Testis (tissue), 2 donors: ENCODE measurements at regions not wholly inside any gene's neighbourhood (a gene's known extent, or its start where the extent isn't known, plus 50 kb on each side); places are given as distances from the start of the nearest gene placed in this dataset.

Experiments
- DNase-seq: peaks from one replicate; pipeline ENCODE4 v3.0.0-alpha.2; 2019
- H3K27ac ChIP-seq, 2 donors: fragments of 200-600 bp; sonication (generic); one replicate each; pipeline ENCODE4 v1.5.1; 2019
- H3K27me3 ChIP-seq: fragments of 200-600 bp; sonication (generic); one replicate; pipeline ENCODE4 v1.5.1; 2019
- H3K36me3 ChIP-seq: fragments of 200-600 bp; sonication (generic); one replicate; pipeline ENCODE4 v1.5.1; 2017; ENCODE audit warnings: low read depth; ENCODE audit errors: missing control alignments
- H3K4me1 ChIP-seq: fragments of 200-600 bp; sonication (generic); one replicate; pipeline ENCODE4 v1.5.1; 2019
- H3K4me3 ChIP-seq, 2 donors: fragments of 200-600 bp; sonication (generic); one replicate each; pipeline ENCODE4 v1.5.1; 2017 to 2019
- H3K9me3 ChIP-seq: fragments of 200-600 bp; sonication (generic); one replicate; pipeline ENCODE4 v1.5.1; 2017
- POLR2A ChIP-seq: fragments of 450-650 bp; IDR thresholded peaks from one replicate; pipeline ENCODE4 v1.6.1; 2017; ENCODE audit warnings: antibody characterized with exemption, mild to moderate bottlenecking, moderate library complexity
- WGBS, 2 donors: methylation state at CpG; one replicate each; pipeline ENCODE4 v1.1.5; 2018; 5-methylcytosine and 5-hydroxymethylcytosine counted together
- intact Hi-C: fragments of 100-400 bp; cut with DNase I; formaldehyde crosslinking; loops from one replicate; pipeline ENCODE4 v1.15.1; 2023; ENCODE audit warnings: low total_unique reads
- TF ChIP-seq, protein P1 (sequence below), 3 experiments: fragments of 450-650 bp in 2 of 3; fragments of 200-600 bp in 1 of 3; sonication (generic) in 1 of 3; IDR thresholded peaks; one replicate each; pipeline ENCODE4 v1.5.1; 2016 to 2019; ENCODE audit warnings: antibody characterized with exemption in 3 of 3, mild to moderate bottlenecking in 2 of 3, moderate library complexity in 1 of 3

DNA sequence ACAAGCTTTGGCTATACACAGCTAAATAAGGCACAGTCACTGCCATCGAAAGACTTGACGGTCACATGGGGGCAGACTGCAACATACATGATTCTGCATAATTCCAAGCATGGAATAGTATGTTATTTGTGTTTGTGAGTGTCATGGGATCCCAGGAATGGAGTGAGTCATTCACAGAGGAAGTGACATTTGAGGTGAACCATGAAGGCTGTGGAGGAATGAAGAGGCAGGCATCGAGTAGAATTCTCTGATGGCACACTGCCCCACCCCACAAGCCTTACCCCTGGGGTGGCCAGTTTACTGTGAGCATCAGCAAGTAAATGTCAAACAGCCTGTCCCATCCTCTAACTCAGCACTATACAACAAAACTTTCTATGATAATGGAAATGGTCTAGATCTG, 619.7 kb downstream of the MID1IP1 start:
- WGBS, 2 donors, result 74 to 84% methylated on average over 3 of the region's 3 CpGs
- no peaks in the 10 kb centered on the region for H3K9me3 ChIP-seq

DNA sequence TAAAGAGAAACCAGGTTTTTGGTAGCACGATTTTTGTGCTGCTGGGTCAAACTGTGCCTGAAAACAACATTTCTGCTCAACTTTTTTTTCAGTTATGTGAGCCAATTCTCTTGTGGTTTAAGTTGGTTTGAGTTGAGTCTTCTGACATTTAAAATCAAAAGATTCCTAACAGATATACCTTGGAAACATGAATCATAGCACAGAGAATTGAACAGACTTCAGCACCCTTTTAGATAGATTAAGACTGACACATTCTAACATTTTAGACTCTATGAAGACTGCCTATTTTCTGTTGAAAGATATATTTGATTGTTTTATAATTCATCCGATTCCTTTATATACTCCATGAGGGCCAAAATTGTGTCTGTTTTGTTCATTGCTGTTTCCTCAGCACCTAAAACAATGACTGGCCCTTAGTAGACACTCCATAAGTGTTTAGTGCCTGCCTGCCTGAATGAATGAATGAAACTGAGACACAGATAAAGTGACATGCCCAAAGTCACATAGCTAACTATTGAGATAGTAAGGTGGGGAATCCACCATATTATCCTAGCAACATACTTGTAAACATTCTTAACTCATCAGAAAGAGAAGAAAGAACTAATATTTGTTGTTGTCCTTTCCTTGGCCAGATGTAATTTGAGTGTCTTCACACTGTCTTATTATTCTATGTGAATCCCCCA, 624.0 kb downstream of the MID1IP1 start:
- DNase-seq, result no peak
- Histone ChIP-seq H3K27ac (no peak overlapping the region), H3K27me3 (no peaks in the 10 kb centered on the region), H3K4me3 (no peak overlapping the region), H3K4me1 (no peaks in the 10 kb centered on the region), H3K36me3 (no peaks in the 10 kb centered on the region), H3K9me3 (no peaks in the 10 kb centered on the region)
- intact Hi-C loops, result no loop called here
- no peak for TF ChIP-seq POLR2A
- TF ChIP-seq, protein P1, sequence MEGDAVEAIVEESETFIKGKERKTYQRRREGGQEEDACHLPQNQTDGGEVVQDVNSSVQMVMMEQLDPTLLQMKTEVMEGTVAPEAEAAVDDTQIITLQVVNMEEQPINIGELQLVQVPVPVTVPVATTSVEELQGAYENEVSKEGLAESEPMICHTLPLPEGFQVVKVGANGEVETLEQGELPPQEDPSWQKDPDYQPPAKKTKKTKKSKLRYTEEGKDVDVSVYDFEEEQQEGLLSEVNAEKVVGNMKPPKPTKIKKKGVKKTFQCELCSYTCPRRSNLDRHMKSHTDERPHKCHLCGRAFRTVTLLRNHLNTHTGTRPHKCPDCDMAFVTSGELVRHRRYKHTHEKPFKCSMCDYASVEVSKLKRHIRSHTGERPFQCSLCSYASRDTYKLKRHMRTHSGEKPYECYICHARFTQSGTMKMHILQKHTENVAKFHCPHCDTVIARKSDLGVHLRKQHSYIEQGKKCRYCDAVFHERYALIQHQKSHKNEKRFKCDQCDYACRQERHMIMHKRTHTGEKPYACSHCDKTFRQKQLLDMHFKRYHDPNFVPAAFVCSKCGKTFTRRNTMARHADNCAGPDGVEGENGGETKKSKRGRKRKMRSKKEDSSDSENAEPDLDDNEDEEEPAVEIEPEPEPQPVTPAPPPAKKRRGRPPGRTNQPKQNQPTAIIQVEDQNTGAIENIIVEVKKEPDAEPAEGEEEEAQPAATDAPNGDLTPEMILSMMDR (IDR thresholded peaks at IDR 0.05), result no peak
- 73 to 91% methylated on average over 2 of the region's 2 CpGs for WGBS, 2 donors

More for the DNA sequence above, 619.7 kb downstream of the MID1IP1 start:
- DNase-seq, result no peak
- no peak overlapping the region for H3K27ac ChIP-seq
- intact Hi-C loops, result no loop called here
- no peaks in the 10 kb centered on the region for H3K36me3 ChIP-seq
- no peak overlapping the region for H3K4me3 ChIP-seq
- no peaks in the 10 kb centered on the region for H3K27me3 ChIP-seq
- peaks cover 7% of the 10 kb centered on the region for H3K4me1 ChIP-seq
- TF ChIP-seq, protein P1 (IDR thresholded peaks at IDR 0.05), result no peak
- TF ChIP-seq POLR2A, result no peak

DNA sequence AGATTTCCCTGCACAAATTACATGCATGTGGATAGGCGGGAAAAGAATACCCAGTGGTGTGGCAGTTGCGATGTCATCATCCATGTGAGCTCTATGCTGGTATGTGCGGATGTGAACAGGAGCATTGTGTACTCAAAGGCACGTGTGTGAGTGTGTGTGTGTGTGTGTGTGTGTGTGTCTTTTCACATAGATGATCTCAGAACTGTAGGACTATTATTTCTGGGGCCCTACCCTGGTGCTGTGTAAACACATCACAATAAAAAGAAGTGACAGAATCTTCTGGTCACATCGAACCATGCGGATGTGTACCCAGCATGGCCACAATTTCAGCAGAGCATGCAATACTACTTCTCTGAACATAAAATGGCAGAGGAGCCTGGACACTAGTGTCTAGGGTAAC, 624.8 kb downstream of the MID1IP1 start:
- Histone ChIP-seq H3K27ac (no peak overlapping the region), H3K36me3 (no peaks in the 10 kb centered on the region), H3K9me3 (no peaks in the 10 kb centered on the region), H3K27me3 (no peaks in the 10 kb centered on the region), H3K4me3 (no peak overlapping the region), H3K4me1 (no peaks in the 10 kb centered on the region)
- DNase-seq, result no peak
- TF ChIP-seq POLR2A, result no peak
- TF ChIP-seq, protein P1 (IDR thresholded peaks at IDR 0.05), result no peak
- intact Hi-C loops, result no loop called here
- 85 to 97% methylated on average over 5 to 6 of the region's 6 CpGs for WGBS, 2 donors

DNA sequence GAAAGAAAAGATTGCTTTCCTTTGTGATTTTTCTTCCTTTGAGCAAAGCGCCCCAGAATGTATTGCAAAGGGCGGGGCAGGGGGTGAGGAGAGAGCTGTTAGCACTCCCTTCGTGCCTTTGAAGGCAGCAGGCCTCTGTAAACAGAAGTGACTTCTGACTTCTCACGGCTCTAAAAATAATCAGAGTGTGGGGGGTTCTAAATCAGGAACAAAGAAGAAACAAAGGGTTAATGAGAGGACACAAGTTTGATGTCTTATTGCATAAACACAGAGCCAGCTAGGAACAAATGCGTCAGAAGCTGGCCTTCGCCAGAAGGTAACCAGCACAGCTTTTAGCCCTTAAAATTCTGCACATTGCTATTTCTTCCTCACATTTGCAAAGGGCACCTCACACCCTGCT, 626.2 kb downstream of the MID1IP1 start:
- Histone ChIP-seq H3K4me3 (no peak overlapping the region), H3K9me3 (no peaks in the 10 kb centered on the region), H3K36me3 (no peaks in the 10 kb centered on the region), H3K27ac (no peak overlapping the region), H3K27me3 (no peaks in the 10 kb centered on the region), H3K4me1 (no peaks in the 10 kb centered on the region)
- DNase-seq, result no peak
- no peak for TF ChIP-seq POLR2A
- TF ChIP-seq, protein P1 (IDR thresholded peaks at IDR 0.05), result no peak
- intact Hi-C loops, result no loop called here
- WGBS, 2 donors, result 72 to 73% methylated on average over 6 of the region's 6 CpGs

DNA sequence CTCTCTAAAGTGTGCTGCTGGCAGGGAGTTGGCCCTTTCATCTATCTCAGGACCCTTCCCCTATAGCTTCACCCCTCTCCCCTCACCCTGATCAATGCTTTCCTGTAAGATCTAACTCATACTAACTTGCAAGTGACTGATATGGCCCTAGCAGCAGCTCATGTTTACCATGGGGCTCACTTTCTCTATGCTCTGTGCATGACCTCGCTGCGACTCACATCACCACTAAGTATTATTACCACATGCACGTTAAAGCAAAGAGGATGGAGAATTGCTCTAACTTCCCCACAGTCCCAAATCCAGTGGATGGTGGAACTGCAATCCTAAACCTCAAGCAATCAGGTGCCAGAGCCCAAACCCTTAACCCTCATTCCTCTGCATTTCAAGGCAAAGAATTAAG, 626.6 kb downstream of the MID1IP1 start:
- no peaks in the 10 kb centered on the region for H3K27me3 ChIP-seq
- H3K27ac ChIP-seq, result no peak overlapping the region
- no peaks in the 10 kb centered on the region for H3K9me3 ChIP-seq
- 57 to 78% methylated on average over 1 to 3 of the region's 3 CpGs for WGBS, 2 donors
- intact Hi-C loops, result no loop called here
- no peaks in the 10 kb centered on the region for H3K4me1 ChIP-seq
- no peak for TF ChIP-seq POLR2A
- TF ChIP-seq, protein P1 (IDR thresholded peaks at IDR 0.05), result no peak
- DNase-seq, result no peak
- H3K4me3 ChIP-seq, result no peak overlapping the region
- no peaks in the 10 kb centered on the region for H3K36me3 ChIP-seq
